ENCODE measurements at regions not wholly inside any gene's neighbourhood (a gene's known extent, or its start where the extent isn't known, plus 50 kb on each side); places are given as distances from the start of the nearest gene placed in this dataset.
"Not testable (repeated sequence)": the region's sequence is repeated elsewhere in the genome, so short reads cannot be mapped to it uniquely, and the experiment has no call there.

DNA sequence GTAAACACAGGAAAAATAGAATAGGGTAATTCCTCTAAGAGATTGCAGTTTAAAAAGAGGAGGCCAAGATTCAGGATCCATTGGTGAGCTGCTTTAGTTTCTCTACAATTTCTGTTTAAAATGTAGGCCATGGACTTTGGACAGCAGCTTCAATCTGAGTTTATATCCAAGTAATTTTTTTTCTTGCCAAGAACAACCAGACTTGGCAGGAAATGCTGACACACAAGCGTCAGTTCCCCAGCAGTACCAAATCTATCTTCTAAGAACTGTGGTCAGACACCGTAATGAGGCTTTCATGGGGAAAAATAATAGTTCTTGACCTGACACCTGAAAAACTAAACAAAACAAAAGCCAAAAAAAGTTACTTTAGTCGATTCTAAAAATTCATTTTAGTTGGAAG is 528.8 kb downstream of the CSNK1G3 start:
- DNase-seq: no peak

- DNase-seq: no peak
Observed at GRCh38 chr5:124039410-124039809, 527.4 kb downstream of the CSNK1G3 start.

DNA sequence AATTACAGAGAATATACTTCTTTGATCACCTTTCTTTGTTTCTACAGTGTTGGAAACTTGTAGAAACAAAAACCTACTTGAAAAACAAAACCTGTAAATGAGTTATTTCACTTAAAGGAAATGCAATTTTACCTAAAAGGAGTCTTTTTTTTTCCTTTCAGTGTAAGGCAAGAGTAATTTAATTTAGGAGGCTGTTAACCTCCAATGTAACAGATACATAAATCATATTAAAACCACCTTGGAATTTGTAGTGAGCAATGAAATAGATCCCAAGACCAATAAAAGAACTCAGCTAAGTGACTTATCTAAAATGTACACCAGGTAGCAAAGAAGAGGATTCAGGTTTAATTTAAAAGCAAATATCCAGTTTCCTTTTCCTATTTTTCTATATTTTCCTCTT is 524.8 kb downstream of the CSNK1G3 start:
- DNase-seq: no peak

DNA sequence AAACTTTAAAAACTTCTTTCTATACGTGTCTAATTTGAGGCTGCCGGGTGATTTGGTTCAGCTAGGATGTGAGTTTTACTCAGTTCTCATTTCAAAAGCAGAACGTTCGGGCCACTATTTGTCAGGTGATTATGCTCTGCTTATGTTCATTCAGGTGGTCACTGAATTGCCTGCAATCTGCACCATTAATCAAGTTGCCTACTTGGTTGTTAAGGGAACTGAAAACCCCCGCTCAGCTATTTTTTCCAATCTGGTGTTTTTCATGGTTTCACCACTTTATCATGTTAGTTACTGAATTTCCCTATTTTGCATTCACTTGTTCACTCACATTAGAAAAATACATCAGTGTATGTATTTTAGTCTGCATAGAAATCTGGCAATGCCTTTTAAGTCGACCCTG is 523.0 kb downstream of the CSNK1G3 start:
- no peak for DNase-seq

DNA sequence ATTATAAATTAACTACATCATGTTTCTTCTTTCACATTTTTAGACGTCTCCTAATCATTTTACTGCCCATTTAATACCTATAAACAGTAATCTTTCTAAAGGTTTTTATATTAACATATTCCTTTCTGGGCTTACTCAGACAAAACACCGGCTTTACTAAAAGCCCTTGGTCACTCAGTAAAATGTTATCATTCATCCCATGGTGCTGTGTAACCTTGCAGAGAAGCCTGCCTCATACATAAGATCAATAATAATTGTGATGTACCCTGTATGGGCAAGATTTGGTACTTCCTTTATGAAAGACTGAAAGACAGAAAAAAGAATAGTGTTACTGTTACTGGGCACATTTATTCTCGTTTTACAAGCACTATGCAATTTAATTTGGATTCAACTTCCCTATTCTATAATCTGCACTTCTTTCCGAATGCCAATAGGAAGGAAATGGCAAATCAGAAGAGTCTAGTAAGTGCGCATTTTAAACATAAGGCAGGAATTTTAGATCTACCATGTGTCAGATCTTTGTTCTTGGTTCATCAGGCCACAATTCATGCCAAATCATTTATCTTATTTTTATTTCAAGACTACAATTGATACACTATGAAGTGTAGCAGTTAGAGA is 522.2 kb downstream of the CSNK1G3 start:
- DNase-seq: no peak

GRCh38 chr5:124030043-124030491 is 518.1 kb downstream of the CSNK1G3 start:
- no peak for DNase-seq

DNA sequence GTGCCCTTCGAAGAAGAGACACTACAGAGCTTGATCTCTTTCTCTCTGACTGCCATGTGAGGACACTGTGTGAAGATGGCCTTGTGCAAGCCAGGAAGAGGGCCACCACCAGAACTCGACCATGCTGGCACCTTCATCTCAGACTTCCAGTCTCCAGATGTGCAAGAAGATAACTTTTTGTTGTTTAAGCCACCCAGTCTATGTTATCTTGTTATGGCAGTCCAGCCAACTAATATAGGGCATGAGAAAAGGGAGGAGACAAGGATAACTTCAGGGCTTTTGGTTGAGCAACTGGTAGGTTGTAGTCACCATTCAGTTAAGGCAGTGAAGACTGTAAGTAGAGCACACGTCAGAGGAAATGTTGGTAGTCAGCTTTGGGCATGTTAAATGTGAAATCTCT is 515.5 kb downstream of the CSNK1G3 start:
- peak; percentile 12 for DNase-seq

DNA sequence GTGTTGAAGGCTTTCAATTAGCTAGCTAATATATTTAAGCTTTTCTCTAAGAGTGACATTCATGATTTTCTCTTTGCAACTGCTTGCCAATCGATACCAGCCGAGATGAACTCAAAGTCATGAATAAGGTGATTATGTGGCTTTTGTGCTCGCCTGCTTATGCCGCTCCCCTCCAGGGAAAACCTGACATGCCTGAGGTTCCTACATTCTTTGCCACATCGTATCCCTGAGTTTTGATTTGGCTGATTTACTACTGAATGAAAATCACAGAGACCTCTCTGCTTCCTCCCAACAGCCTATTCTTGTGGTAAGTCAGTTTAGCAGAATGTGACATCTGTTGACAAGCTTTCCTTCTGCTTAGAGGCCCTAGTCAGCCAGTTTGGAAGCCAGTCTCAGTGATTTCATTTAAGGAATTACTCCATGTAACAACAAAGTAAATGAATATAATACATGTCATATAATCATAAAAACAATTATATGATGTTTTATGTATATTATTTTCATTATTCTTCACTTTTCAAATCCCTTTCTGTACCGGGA is 513.4 kb downstream of the CSNK1G3 start:
- peak; percentile 3 for DNase-seq

GRCh38 chr5:124022966-124023365 is 511.0 kb downstream of the CSNK1G3 start:
- DNase-seq: no peak

- no peak for DNase-seq
Observed at GRCh38 chr5:124021776-124022175, 509.8 kb downstream of the CSNK1G3 start.

GRCh38 chr5:124021066-124021641 is 509.2 kb downstream of the CSNK1G3 start:
- DNase-seq: peak; percentile 5

DNA sequence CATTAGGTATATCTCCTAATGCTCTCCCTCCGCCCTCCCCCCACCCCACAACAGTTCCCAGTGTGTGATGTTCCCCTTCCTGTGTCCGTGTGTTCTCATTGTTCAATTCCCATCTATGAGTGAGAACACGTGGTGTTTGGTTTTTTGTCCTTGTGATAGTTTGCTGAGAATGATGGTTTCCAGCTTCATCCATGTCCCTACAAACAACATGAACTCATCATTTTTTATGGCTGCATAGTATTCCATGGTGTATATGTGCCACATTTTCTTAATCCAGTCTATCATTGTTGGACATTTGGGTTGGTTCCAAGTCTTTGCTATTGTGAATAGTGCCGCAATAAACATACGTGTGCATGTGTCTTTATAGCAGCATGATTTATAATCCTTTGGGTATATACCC is 505.3 kb downstream of the CSNK1G3 start:
- DNase-seq: not testable (repeated sequence)

- DNase-seq: peak; percentile 21
Observed at GRCh38 chr5:124007675-124008398, 495.9 kb downstream of the CSNK1G3 start.

GRCh38 chr5:124001036-124001615 is 489.1 kb downstream of the CSNK1G3 start:
- no peak for DNase-seq

- DNase-seq: no peak
Observed at GRCh38 chr5:124000538-124000937, 488.6 kb downstream of the CSNK1G3 start.

DNA sequence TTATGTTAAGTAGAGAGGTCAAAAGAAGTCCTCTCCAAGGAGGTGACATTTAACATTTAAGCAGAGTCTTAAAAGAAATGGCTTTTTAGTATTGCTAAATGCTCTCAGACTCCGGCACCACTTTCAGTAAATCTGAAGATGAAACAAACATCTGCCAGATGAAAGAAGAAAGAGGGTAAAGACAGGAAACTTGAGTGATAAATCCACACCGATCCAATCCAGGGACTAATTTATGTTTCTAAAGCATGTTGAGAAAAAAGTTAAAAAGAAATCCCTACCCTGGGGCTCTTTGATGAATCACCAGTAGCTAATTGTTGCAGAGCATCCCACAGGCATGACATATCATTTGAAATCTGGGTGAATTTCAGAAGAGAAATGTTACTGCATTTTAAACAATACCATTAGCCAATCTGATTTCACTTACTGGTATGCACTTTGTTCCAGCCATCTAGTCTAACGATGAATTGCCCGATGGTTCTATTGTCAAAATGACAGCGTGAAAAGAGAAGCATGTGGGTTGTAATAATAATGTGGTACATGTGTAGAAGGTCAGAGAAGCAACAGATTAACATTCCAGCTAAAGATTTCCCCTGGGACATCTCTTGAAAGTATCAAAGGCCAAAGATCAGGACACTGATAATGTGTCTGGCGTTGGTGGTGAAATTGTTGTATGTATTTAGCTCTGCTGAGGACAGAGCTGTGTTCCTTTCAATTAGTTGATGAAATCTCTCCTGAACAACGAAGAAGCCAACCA is 485.7 kb downstream of the CSNK1G3 start:
- DNase-seq: no peak

DNA sequence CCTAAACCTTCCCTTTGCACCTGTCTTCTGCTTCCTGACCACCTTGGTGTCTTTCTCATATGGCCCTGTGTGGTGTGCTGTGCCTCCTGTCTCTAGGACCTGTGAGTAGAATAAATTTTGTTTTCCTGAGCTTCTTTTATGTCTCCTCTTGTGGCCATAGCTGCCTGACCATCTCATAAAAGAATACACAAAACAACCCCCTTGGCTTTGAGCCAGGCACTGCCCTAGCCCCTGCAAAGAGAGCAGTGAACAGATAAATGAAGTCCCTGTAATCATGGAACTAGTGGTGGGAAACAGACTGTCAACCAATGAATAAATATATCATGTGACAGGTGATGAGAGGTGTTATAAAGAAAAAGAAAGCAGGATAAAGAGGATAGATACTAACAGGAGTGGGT is 485.1 kb downstream of the CSNK1G3 start:
- DNase-seq: no peak

DNA sequence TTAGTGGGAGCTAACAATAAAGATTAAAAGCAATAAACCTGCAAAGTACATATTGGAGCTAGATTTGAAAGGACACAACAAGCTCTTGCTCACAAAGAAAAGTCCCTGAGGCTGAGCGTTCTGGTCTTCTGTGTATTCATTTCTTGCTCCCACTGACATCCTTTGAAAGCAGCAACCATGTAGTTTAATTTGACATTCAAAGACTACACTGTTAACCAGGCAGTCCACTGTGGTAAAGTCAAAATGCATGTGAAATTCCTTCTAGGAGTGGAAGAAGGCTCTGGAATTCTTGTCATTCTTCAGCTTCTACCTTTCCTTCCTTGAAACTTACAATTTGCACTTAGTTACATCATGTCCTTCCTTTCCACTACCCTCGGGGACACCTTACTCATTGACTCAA is 480.7 kb downstream of the CSNK1G3 start:
- no peak for DNase-seq

DNA sequence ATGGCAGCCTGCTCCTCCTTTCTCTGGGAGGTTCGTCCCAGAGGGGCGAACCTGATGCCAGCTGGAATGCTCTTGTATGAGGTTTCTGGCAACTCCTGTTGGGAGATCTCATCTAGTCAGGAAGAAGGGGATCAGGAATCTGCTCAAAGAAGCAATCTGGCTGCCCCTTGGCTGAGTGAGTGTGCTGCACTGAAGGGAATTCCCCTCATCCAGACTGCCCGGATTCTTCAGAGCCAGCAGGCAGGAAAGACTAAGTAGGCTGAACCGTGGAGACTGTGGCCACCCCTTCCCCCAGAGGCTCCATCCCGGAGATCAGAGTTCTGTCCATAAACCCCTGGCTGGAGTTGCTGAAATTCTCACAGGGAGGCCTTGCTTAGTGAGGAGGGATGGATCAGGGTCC is 476.0 kb downstream of the CSNK1G3 start:
- no peak for DNase-seq

DNA sequence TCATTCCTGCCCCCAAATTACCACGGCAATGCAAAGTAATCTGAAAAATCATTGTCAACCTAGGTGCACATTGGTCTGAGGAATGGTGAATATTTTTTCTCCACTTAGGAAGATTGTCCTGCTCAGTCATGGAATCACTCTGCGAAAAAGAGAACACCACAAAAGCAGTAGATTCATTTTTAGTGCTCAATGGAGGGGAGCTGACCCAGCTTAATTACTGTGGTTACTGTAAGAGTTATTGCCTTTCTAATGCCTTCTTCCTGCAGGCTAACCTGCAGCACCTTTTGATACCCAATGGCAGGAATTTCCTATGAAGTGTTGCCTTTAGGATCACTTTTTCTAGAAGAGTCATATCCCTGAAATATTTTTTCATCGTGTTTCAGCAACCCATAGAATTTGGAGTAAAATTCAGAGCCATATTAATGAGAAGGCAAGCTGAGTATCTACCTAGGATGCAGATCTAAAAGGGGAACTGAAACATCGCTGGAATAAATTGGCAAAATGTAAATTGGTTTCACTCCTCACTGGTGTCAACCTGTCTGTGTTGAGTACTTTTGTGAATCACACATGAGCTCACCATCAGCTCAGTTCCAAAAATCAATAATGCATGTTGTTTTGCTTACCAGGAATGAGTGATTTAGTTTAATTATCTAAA is 464.5 kb downstream of the CSNK1G3 start:
- DNase-seq: no peak

GRCh38 chr5:123975521-123975920 is 463.5 kb downstream of the CSNK1G3 start:
- peak; percentile 3 for DNase-seq

DNA sequence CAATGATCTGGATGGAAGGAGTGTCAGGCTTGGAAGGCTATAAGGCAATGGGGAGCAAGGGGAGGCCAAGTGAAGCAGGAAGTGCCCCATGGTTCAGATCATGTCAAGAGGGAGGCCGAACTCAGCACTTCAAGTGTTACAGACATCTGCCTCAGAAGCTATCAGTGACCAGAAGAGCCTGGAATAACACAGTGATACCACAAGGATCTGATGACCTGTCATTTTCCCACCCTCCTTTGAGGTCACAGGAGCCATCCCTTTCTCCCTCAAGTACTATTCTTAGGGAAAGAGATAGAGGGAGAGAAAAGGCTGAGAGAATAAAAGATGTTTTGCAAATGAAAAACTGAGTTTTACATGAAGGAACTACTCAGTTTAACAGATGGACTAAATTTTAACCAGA is 454.8 kb downstream of the CSNK1G3 start:
- no peak for DNase-seq

Data from hematopoietic multipotent progenitor cell treated with erythropoietin and hydrocortisone succinate and interleukin-3 and kit ligand, for 4 days (in vitro differentiated cells).